GM23338 (cell line): ENCODE measurements at regions not wholly inside any gene's neighbourhood (a gene's known extent, or its start where the extent isn't known, plus 50 kb on each side); places are given as distances from the start of the nearest gene placed in this dataset.

Experiments used
- ATAC-seq: fragments of 200-7000 bp; cut with Tn5 transposase; 3 replicates; pipeline ENCODE4 v1.9.1; 2020
- DNase-seq: peaks from one replicate; pipeline ENCODE4 v3.0.0-alpha.2; 2015; ENCODE audit warnings: low spot score
- H2AFZ ChIP-seq: fragments of 200-600 bp; sonication (generic); 2 replicates; pipeline ENCODE4 v1.8.0; 2016; ENCODE audit warnings: antibody characterized with exemption, mild to moderate bottlenecking, moderate library complexity
- H3F3A ChIP-seq: fragments of 200-600 bp; sonication (generic); replicated peaks from 2 replicates; pipeline ENCODE4 v1.8.0; 2017; ENCODE audit warnings: antibody characterized with exemption, mixed run types, low read depth
- H3K27ac ChIP-seq: fragments of 200-600 bp; sonication (generic); 2 replicates; pipeline ENCODE4 v1.6.1; 2016; ENCODE audit warnings: low read depth
- H3K27me3 ChIP-seq: fragments of 200-600 bp; sonication (generic); 2 replicates; pipeline ENCODE4 v1.8.0; 2016; ENCODE audit warnings: mild to moderate bottlenecking, mixed run types, moderate library complexity; ENCODE audit not compliant: insufficient read depth
- H3K36me3 ChIP-seq: fragments of 200-600 bp; sonication (generic); 2 replicates; pipeline ENCODE4 v1.8.0; 2016; ENCODE audit warnings: mild to moderate bottlenecking; ENCODE audit not compliant: insufficient read depth
- H3K4me1 ChIP-seq: fragments of 200-600 bp; sonication (generic); 2 replicates; pipeline ENCODE4 v1.8.0; 2016; ENCODE audit warnings: mild to moderate bottlenecking, moderate library complexity; ENCODE audit not compliant: insufficient read depth
- H3K4me2 ChIP-seq: fragments of 200-600 bp; sonication (generic); 2 replicates; pipeline ENCODE4 v1.7.1; 2017; ENCODE audit warnings: mixed run types
- H3K4me3 ChIP-seq: fragments of 200-600 bp; sonication (generic); 2 replicates; pipeline ENCODE4 v1.6.1; 2016; ENCODE audit warnings: mixed run types
- H3K79me2 ChIP-seq: fragments of 200-600 bp; sonication (generic); replicated peaks from 2 replicates; pipeline ENCODE4 v1.8.0; 2017; ENCODE audit warnings: mild to moderate bottlenecking; ENCODE audit not compliant: insufficient read depth
- H3K9me2 ChIP-seq: fragments of 200-600 bp; sonication (generic); 2 replicates; pipeline ENCODE4 v1.8.0; 2017; ENCODE audit not compliant: insufficient read depth
- H4K20me1 ChIP-seq: fragments of 200-600 bp; sonication (generic); replicated peaks from 2 replicates; pipeline ENCODE4 v1.8.0; 2017; ENCODE audit warnings: mild to moderate bottlenecking; ENCODE audit not compliant: insufficient read depth
- H3K27ac Mint-ChIP-seq: 2 replicates; pipeline ENCODE4 v1.8.0; 2020; ENCODE audit warnings: inconsistent platforms, mild to moderate bottlenecking, moderate library complexity, mixed read lengths
- H3K27me3 Mint-ChIP-seq: 3 replicates; pipeline ENCODE4 v1.8.0; 2022; ENCODE audit warnings: low read depth, mild to moderate bottlenecking, moderate library complexity, mixed read lengths, inconsistent platforms; ENCODE audit not compliant: insufficient read depth, poor library complexity
- H3K36me3 Mint-ChIP-seq: 3 replicates; pipeline ENCODE4 v1.8.0; 2021; ENCODE audit warnings: low read depth, mild to moderate bottlenecking, inconsistent platforms, moderate library complexity, mixed read lengths
- H3K4me1 Mint-ChIP-seq: 3 replicates; pipeline ENCODE4 v1.8.0; 2020; ENCODE audit warnings: mild to moderate bottlenecking, inconsistent platforms, mixed read lengths
- H3K4me3 Mint-ChIP-seq: 3 replicates; pipeline ENCODE4 v1.8.0; 2021; ENCODE audit warnings: moderate library complexity, mild to moderate bottlenecking, inconsistent platforms, mixed read lengths
- H3K9me3 Mint-ChIP-seq: 3 replicates; pipeline ENCODE4 v1.8.0; 2020; ENCODE audit warnings: moderate library complexity, mild to moderate bottlenecking, inconsistent platforms, mixed read lengths
- EZH2 ChIP-seq: fragments of 200-600 bp; sonication (generic); IDR thresholded peaks from one replicate; pipeline ENCODE4 v1.8.0; 2017; ENCODE audit warnings: antibody characterized with exemption, mild to moderate bottlenecking, low read depth; ENCODE audit not compliant: unreplicated experiment
- POLR2AphosphoS5 ChIP-seq: IDR thresholded peaks from 2 replicates; pipeline ENCODE4 v1.6.1; 2016; ENCODE audit warnings: antibody characterized with exemption, low read depth
- STAT1 ChIP-seq: IDR thresholded peaks from one replicate; pipeline ENCODE4 v1.6.1; 2016; ENCODE audit warnings: antibody characterized with exemption; ENCODE audit not compliant: unreplicated experiment
- ZNF114 ChIP-seq: fragments of 250-450 bp; sonication (Bioruptor Pico); IDR thresholded peaks from 2 replicates; pipeline ENCODE4 v1.5.0; 2020; ENCODE audit warnings: mild to moderate bottlenecking, moderate library complexity
- ZNF331 ChIP-seq: fragments of 250-450 bp; sonication (Bioruptor Pico); IDR thresholded peaks from 2 replicates; pipeline ENCODE4 v1.5.0; 2020; ENCODE audit warnings: low read depth, mild to moderate bottlenecking, moderate library complexity
- TF ChIP-seq, protein P1 (sequence below): IDR thresholded peaks from 2 replicates; pipeline ENCODE4 v1.6.1; 2016; ENCODE audit warnings: antibody characterized with exemption
- TF ChIP-seq, protein P2 (sequence below), 2 experiments: fragments of 200-600 bp in 1 of 2; sonication (generic) in 1 of 2; conservative IDR thresholded peaks; 2 replicates each; pipeline versions ENCODE4 v1.5.1 to v1.6.1; 2016 to 2017; ENCODE audit warnings: antibody characterized with exemption in 2 of 2, low read depth in 2 of 2, mild to moderate bottlenecking in 2 of 2, moderate library complexity in 1 of 2

DNA sequence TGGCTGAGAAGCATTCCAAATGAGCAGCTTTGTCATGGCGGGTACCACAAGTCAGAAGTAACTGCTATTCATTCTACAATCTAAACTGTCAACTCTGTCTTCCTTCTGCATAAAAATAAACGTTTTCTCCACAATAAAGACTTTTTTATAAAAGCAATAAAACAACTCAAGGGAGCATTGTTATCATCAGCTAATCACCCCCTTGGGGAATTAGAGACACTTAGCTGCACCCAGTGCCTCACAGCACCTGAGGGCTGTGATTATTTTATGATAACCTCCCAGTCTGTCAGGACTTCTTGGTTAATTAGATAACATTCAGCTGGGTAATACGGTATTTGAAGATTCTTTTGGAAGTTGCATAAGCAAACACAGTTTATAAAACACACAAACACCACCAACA, 155.6 kb downstream of the PPP1R3A start:
- no peak for ATAC-seq
- H3K27ac ChIP-seq = no peak overlapping the region

DNA sequence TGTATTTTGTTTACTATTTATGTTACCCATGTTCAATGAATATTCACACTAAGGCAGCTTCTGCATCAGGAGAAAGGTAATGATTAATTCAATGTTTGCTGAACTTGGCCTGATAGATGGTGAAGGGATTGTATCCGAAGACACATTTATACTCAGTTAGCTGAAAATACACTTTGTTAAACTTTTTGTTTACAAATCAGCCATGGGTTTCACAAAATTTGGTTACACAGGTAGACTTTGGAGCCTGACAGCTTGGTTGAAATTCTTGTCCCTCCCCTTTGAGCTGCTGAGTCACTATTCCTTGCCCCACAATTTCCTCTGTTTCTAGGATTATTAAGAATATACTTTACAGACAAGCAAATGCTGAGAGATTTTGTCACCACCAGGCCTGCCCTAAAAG, 162.6 kb downstream of the PPP1R3A start:
- Histone ChIP-seq H3K4me2 (no peak overlapping the region), H3K27ac (no peak overlapping the region), H3K79me2 (no peaks in the 10 kb centered on the region), H3K27me3 (no peaks in the 10 kb centered on the region), H3K4me1 (no peaks in the 10 kb centered on the region), H2AFZ (no peak overlapping the region), H3K4me3 (no peak overlapping the region), H3K36me3 (no peaks in the 10 kb centered on the region), H3F3A (no peaks in the 10 kb centered on the region), H3K9me2 (no peaks in the 10 kb centered on the region), H4K20me1 (no peaks in the 10 kb centered on the region)
- no peak for TF ChIP-seq ZNF331 (CRISPR knock-in tag)
- no peak for TF ChIP-seq EZH2
- TF ChIP-seq, protein P1, sequence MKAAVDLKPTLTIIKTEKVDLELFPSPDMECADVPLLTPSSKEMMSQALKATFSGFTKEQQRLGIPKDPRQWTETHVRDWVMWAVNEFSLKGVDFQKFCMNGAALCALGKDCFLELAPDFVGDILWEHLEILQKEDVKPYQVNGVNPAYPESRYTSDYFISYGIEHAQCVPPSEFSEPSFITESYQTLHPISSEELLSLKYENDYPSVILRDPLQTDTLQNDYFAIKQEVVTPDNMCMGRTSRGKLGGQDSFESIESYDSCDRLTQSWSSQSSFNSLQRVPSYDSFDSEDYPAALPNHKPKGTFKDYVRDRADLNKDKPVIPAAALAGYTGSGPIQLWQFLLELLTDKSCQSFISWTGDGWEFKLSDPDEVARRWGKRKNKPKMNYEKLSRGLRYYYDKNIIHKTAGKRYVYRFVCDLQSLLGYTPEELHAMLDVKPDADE = no peak
- TF ChIP-seq STAT1 = no peak
- no peak for TF ChIP-seq ZNF114 (CRISPR knock-in tag)
- no peak overlapping the region for H3K4me3 Mint-ChIP-seq
- H3K36me3 Mint-ChIP-seq = no peaks in the 10 kb centered on the region
- no peak overlapping the region; the same call in 1 of the 2 replicates for H3K27ac Mint-ChIP-seq
- no peaks in the 10 kb centered on the region for H3K4me1 Mint-ChIP-seq
- peaks cover 2% of the 10 kb centered on the region for H3K27me3 Mint-ChIP-seq
- no peaks in the 10 kb centered on the region; the same call in 2 of the 3 replicates for H3K9me3 Mint-ChIP-seq
- DNase-seq = no peak
- no peak for ATAC-seq

More for the DNA sequence above, 155.6 kb downstream of the PPP1R3A start:
- Histone ChIP-seq H3F3A (no peaks in the 10 kb centered on the region), H3K4me2 (no peak overlapping the region), H3K27me3 (no peaks in the 10 kb centered on the region), H3K9me2 (no peaks in the 10 kb centered on the region), H2AFZ (no peak overlapping the region), H3K4me1 (no peaks in the 10 kb centered on the region), H3K79me2 (no peaks in the 10 kb centered on the region), H3K36me3 (no peaks in the 10 kb centered on the region), H4K20me1 (no peaks in the 10 kb centered on the region), H3K4me3 (no peak overlapping the region)
- Mint-ChIP-seq H3K36me3 (no peaks in the 10 kb centered on the region), H3K27ac (no peak overlapping the region), H3K27me3 (no peaks in the 10 kb centered on the region), H3K4me1 (peaks cover 3% of the 10 kb centered on the region; the same call in 2 of the 3 replicates), H3K9me3 (no peaks in the 10 kb centered on the region), H3K4me3 (no peak overlapping the region)
- DNase-seq = no peak
- TF ChIP-seq, protein P2, sequence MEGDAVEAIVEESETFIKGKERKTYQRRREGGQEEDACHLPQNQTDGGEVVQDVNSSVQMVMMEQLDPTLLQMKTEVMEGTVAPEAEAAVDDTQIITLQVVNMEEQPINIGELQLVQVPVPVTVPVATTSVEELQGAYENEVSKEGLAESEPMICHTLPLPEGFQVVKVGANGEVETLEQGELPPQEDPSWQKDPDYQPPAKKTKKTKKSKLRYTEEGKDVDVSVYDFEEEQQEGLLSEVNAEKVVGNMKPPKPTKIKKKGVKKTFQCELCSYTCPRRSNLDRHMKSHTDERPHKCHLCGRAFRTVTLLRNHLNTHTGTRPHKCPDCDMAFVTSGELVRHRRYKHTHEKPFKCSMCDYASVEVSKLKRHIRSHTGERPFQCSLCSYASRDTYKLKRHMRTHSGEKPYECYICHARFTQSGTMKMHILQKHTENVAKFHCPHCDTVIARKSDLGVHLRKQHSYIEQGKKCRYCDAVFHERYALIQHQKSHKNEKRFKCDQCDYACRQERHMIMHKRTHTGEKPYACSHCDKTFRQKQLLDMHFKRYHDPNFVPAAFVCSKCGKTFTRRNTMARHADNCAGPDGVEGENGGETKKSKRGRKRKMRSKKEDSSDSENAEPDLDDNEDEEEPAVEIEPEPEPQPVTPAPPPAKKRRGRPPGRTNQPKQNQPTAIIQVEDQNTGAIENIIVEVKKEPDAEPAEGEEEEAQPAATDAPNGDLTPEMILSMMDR (conservative IDR thresholded peaks at IDR 0.05; ENCODE audit: low read depth in 2 of 2) = no peak

DNA sequence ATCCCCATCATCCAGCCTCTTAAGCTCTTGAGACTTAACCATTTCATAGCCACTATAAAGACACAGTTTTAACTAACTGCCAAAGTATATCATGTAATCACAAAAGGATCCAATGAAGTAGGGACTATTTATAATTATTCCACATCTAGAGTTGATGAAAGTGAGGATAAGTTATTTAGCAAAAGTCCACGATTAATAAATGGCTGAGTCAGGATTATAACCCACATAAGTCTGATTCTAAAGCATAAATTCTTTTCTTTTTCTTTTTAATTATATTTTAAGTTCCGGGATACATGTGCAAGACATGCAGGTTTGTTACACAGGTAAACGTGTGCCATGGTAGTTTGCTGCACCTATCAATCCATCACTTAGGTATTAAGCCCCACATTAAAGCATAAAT, 166.1 kb downstream of the PPP1R3A start:
- Histone ChIP-seq H4K20me1 (no peaks in the 10 kb centered on the region), H3K79me2 (no peaks in the 10 kb centered on the region), H3K27me3 (no peaks in the 10 kb centered on the region), H2AFZ (no peak overlapping the region), H3K27ac (no peak overlapping the region), H3K4me3 (no peak overlapping the region), H3F3A (no peaks in the 10 kb centered on the region), H3K9me2 (no peaks in the 10 kb centered on the region), H3K36me3 (no peaks in the 10 kb centered on the region), H3K4me2 (no peak overlapping the region), H3K4me1 (no peaks in the 10 kb centered on the region)
- no peak overlapping the region for H3K4me3 Mint-ChIP-seq
- no peak for ATAC-seq
- H3K9me3 Mint-ChIP-seq = peaks cover 3% of the 10 kb centered on the region; the same call in 2 of the 3 replicates
- no peak for DNase-seq
- no peaks in the 10 kb centered on the region for H3K4me1 Mint-ChIP-seq
- H3K36me3 Mint-ChIP-seq = no peaks in the 10 kb centered on the region
- no peak for TF ChIP-seq POLR2AphosphoS5
- H3K27me3 Mint-ChIP-seq = peaks cover 2% of the 10 kb centered on the region
- H3K27ac Mint-ChIP-seq = no peak overlapping the region
